C4-2B (cell line): ENCODE measurements at regions not wholly inside any gene's neighbourhood (a gene's known extent, or its start where the extent isn't known, plus 50 kb on each side); places are given as distances from the start of the nearest gene placed in this dataset.

Experiments
- H3K27ac ChIP-seq: fragments of 450-650 bp; 2 replicates; pipeline ENCODE4 v1.5.1; 2017
- ZFX ChIP-seq: fragments of 450-650 bp; IDR thresholded peaks from 2 replicates; pipeline ENCODE4 v1.6.1; 2017
- TF ChIP-seq, protein P1 (sequence below): fragments of 450-650 bp; conservative IDR thresholded peaks from 2 replicates; pipeline ENCODE4 v1.5.1; 2017; ENCODE audit warnings: mild to moderate bottlenecking

- TF ChIP-seq ZFX: no peak
- TF ChIP-seq, protein P1, sequence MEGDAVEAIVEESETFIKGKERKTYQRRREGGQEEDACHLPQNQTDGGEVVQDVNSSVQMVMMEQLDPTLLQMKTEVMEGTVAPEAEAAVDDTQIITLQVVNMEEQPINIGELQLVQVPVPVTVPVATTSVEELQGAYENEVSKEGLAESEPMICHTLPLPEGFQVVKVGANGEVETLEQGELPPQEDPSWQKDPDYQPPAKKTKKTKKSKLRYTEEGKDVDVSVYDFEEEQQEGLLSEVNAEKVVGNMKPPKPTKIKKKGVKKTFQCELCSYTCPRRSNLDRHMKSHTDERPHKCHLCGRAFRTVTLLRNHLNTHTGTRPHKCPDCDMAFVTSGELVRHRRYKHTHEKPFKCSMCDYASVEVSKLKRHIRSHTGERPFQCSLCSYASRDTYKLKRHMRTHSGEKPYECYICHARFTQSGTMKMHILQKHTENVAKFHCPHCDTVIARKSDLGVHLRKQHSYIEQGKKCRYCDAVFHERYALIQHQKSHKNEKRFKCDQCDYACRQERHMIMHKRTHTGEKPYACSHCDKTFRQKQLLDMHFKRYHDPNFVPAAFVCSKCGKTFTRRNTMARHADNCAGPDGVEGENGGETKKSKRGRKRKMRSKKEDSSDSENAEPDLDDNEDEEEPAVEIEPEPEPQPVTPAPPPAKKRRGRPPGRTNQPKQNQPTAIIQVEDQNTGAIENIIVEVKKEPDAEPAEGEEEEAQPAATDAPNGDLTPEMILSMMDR: no peak
- H3K27ac ChIP-seq: no peak overlapping the region
Measured at GRCh38 chr15:95843241-95843910, 487.1 kb upstream of the NR2F2 start.

DNA sequence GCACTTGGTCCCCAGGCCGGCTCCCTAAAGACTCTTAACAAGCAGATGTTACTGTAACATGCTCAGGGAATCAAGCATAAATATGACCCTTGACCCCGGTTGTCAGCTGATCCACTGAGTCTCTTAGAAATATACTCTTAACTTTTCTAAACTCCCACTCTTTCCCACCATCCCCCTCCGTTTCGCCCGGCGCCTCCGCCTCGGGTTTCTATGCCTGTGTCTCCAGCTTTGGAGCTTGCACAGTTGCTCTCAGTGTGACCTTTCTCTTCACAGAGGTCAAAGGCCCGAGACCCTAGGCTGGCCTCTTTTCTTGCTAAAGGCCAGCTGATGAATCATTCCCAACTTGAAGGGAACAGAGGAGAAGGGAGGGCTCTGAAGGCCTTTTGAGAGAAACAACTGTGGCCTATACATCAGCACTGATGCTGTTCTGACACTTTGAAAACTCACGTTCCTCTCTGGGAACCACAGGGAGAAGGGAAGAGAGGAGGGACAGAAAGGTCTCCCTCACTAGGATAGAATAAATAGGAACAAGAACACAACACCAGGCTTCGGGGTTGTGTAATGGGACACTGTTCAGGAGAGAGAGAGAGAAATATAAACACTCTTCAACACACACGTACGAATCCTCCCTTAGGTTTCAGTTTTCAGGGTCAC, 484.5 kb upstream of the NR2F2 start:
- H3K27ac ChIP-seq: no peak overlapping the region

GRCh38 chr15:95848126-95848525, 482.4 kb upstream of the NR2F2 start:
- H3K27ac ChIP-seq: no peak overlapping the region
- no peak for TF ChIP-seq ZFX
- TF ChIP-seq, protein P1: no peak

More for the DNA sequence above, 484.5 kb upstream of the NR2F2 start:
- no peak for TF ChIP-seq ZFX
- TF ChIP-seq, protein P1: no peak

- H3K27ac ChIP-seq: no peak overlapping the region
- no peak for TF ChIP-seq ZFX
- TF ChIP-seq, protein P1: peak; percentile 78
Measured at GRCh38 chr15:95850837-95851236, 479.7 kb upstream of the NR2F2 start.

GRCh38 chr15:95853350-95853749, 477.1 kb upstream of the NR2F2 start:
- no peak for TF ChIP-seq ZFX
- TF ChIP-seq, protein P1: no peak
- no peak overlapping the region for H3K27ac ChIP-seq

DNA sequence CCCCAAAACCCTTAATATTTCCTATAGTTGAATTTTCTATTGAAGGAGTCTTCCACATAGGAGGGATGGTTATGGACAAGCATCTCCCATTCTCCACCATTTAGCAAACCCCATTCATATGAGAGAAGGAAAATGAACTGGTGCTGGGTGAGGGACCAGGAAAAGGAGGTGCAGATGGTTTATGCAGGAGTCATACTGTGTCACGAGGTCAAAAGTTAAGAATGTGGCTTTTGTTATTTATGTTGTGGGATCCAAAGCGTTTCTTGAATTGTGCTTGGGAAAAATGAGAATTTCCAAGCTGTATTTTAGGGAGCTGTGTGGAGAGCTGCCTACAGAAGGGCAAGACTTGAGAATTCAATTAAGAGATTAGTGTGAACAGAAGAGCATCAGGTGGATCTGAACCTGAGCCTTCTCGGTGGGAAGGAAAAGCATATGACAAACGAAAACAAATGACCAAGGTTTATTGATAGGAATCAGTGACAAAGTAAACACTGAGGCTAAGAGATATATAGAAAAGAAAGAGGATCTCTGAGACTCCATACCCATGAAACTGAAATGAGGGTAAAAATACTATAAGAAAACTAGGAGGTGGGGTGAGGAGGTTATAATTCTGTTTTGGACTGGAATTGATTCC, 473.3 kb upstream of the NR2F2 start:
- no peak for TF ChIP-seq ZFX
- TF ChIP-seq, protein P1: no peak
- no peak overlapping the region for H3K27ac ChIP-seq

DNA sequence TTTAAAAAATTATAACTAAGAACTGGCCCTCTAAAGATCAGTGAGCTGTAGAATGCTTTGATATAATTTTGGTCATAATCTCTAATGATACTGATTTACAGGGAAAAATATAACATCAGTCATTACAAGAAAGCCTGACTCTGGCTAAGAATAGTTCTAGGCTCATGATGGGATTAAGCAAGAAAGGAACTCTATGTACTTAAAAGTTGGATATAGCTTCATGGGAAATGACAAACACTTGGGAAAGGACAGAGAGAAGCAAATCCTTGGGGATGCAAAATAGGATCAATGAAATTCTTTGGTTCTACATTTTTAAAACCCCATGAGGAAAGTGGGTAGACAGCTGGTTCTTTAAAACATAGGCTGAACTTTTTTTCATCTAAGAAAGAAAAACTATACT, 472.7 kb upstream of the NR2F2 start:
- no peak overlapping the region for H3K27ac ChIP-seq
- no peak for TF ChIP-seq ZFX
- TF ChIP-seq, protein P1: no peak
